Stimulated activated naive CD8-positive, alpha-beta T cell treated with anti-CD3 and anti-CD28 coated beads, Interleukin-15, amount 100 ng/mL, for 72 hours (primary cell): ENCODE measurements at regions not wholly inside any gene's neighbourhood (a gene's known extent, or its start where the extent isn't known, plus 50 kb on each side); places are given as distances from the start of the nearest gene placed in this dataset.

Experiments used
- ATAC-seq: fragments of 150-1000 bp; cut with Tn5 transposase; 2 replicates; pipeline ENCODE4 v1.10.0; 2021; ENCODE audit warnings: mild to moderate bottlenecking, moderate library complexity
- DNase-seq, 2 donors: peaks; one replicate each; pipeline ENCODE4 v3.0.0; 2021 to 2022
- H3K27ac Mint-ChIP-seq, 2 donors: one replicate each; pipeline ENCODE4 v1.8.0; 2022; ENCODE audit warnings: mild to moderate bottlenecking in 2 of 2, mixed read lengths in 2 of 2, moderate library complexity in 2 of 2
- H3K27me3 Mint-ChIP-seq: one replicate; pipeline ENCODE4 v1.8.0; 2022; ENCODE audit warnings: mixed read lengths
- H3K4me1 Mint-ChIP-seq: one replicate; pipeline ENCODE4 v1.8.0; 2022; ENCODE audit warnings: mild to moderate bottlenecking, mixed read lengths
- H3K4me3 Mint-ChIP-seq, 2 donors: one replicate each; pipeline ENCODE4 v1.8.0; 2022; ENCODE audit warnings: mild to moderate bottlenecking in 2 of 2, mixed read lengths in 2 of 2, moderate library complexity in 1 of 2
- H3K9me3 Mint-ChIP-seq, 2 donors: one replicate each; pipeline ENCODE4 v1.8.0; 2022; ENCODE audit warnings: mixed read lengths in 2 of 2

DNA sequence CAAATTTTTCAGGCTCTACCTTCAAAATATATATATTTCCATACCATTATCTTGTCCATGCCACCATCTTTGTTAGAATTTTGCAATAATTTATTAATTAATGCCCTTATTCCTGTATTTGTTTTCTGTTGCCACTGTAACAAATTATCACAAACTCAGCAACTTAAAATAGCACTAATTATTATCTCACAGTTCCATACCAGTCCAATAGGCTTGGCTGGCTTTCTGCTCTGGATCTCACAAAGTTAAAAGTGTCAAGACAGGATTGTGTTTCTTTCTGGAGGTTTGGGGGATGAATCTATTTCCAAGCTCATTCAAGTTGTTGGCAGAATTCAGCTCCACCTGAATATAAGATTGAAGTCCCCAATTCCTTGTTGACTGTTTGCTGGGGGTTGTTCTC is 58.6 kb upstream of the SLC38A4 start:
- no peaks in the 10 kb centered on the region for H3K4me1 Mint-ChIP-seq
- no peak for DNase-seq
- ATAC-seq = no peak
- H3K27ac Mint-ChIP-seq = no peak overlapping the region
- H3K9me3 Mint-ChIP-seq = peaks cover 7% of the 10 kb centered on the region in 2 donors
- H3K27me3 Mint-ChIP-seq = no peaks in the 10 kb centered on the region
- H3K4me3 Mint-ChIP-seq = no peak overlapping the region

- ATAC-seq (no peak), DNase-seq (no peak)
- no peaks in the 10 kb centered on the region for H3K4me1 Mint-ChIP-seq
- H3K27ac Mint-ChIP-seq = no peak overlapping the region
- no peaks in the 10 kb centered on the region for H3K27me3 Mint-ChIP-seq
- no peak overlapping the region for H3K4me3 Mint-ChIP-seq
- H3K9me3 Mint-ChIP-seq = no peaks in the 10 kb centered on the region
These were observed 60.8 kb upstream of the SLC38A4 start for GRCh38 chr12:46886541-46887041.

DNA sequence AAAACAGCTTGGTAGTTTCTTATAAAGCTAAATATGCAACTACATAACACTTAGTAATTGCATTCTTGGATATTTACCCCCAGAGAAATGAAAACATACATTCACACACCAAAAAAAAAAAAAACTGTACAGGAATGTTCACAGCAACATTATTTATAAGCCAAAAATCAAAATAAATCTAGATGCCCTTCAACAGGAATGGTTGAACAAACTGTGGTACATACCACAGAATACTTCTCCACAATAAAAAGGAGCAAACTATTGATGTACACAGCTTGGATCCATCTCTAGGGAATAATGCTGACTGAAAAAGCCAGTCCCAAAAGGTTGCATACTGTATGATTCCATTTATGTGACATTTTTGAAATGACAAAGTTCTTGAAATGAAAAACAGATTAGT is 62.1 kb upstream of the SLC38A4 start:
- ATAC-seq (no peak), DNase-seq (no peak)
- no peaks in the 10 kb centered on the region for H3K27me3 Mint-ChIP-seq
- H3K4me3 Mint-ChIP-seq = no peak overlapping the region
- H3K9me3 Mint-ChIP-seq = no peaks in the 10 kb centered on the region
- no peak overlapping the region for H3K27ac Mint-ChIP-seq
- H3K4me1 Mint-ChIP-seq = no peaks in the 10 kb centered on the region

DNA sequence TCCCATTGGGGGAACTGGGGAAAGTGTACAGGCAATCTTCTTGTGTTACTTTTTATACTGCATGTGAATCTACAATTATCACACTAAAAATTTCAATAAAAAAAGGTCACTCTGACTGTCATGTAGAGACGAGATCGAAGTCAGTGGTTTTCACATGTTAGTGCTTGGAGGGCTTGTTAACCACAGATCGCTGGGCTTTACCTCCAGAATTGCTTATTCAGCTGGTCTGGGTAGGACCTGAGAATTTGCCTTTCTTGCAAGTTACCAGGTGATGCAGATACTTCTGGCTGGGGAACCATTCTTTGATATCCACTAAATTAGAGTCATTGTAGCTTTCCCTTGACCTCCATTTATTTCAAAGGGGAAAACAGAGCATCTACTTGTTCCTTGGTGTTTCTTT is 62.8 kb upstream of the SLC38A4 start:
- ATAC-seq (no peak), DNase-seq (no peak)
- Mint-ChIP-seq H3K4me1 (no peaks in the 10 kb centered on the region), H3K27me3 (no peaks in the 10 kb centered on the region), H3K27ac (no peak overlapping the region), H3K4me3 (no peak overlapping the region), H3K9me3 (no peaks in the 10 kb centered on the region)

- no peak for ATAC-seq
- DNase-seq = no peak
- no peaks in the 10 kb centered on the region for H3K4me1 Mint-ChIP-seq
These were observed 65.5 kb upstream of the SLC38A4 start for GRCh38 chr12:46891306-46891705.

GRCh38 chr12:46892034-46892705 is 66.4 kb upstream of the SLC38A4 start:
- ATAC-seq = no peak
- peaks cover 4 to 5% of the 10 kb centered on the region in 2 donors for H3K9me3 Mint-ChIP-seq
- no peak overlapping the region for H3K27ac Mint-ChIP-seq
- H3K27me3 Mint-ChIP-seq = no peaks in the 10 kb centered on the region
- DNase-seq = no peak
- peaks cover 4% of the 10 kb centered on the region for H3K4me1 Mint-ChIP-seq
- no peak overlapping the region for H3K4me3 Mint-ChIP-seq

More at GRCh38 chr12:46891306-46891705, 65.5 kb upstream of the SLC38A4 start:
- H3K4me3 Mint-ChIP-seq = no peak overlapping the region
- no peaks in the 10 kb centered on the region for H3K9me3 Mint-ChIP-seq
- no peak overlapping the region for H3K27ac Mint-ChIP-seq
- H3K27me3 Mint-ChIP-seq = no peaks in the 10 kb centered on the region

- Mint-ChIP-seq H3K4me1 (peaks cover 11% of the 10 kb centered on the region), H3K27me3 (no peaks in the 10 kb centered on the region), H3K4me3 (no peak overlapping the region), H3K9me3 (peaks cover 10 to 11% of the 10 kb centered on the region in 2 donors), H3K27ac (no peak overlapping the region)
- no peak for DNase-seq
- ATAC-seq = no peak
These were observed 67.1 kb upstream of the SLC38A4 start for GRCh38 chr12:46892887-46893286.

- H3K9me3 Mint-ChIP-seq = peaks cover 12 to 13% of the 10 kb centered on the region in 2 donors
- no peak overlapping the region for H3K4me3 Mint-ChIP-seq
- ATAC-seq (no peak), DNase-seq (no peak)
- H3K27me3 Mint-ChIP-seq = no peaks in the 10 kb centered on the region
- peaks cover 17% of the 10 kb centered on the region for H3K4me1 Mint-ChIP-seq
- H3K27ac Mint-ChIP-seq = no peak overlapping the region
These were observed 67.6 kb upstream of the SLC38A4 start for GRCh38 chr12:46893434-46893833.

DNA sequence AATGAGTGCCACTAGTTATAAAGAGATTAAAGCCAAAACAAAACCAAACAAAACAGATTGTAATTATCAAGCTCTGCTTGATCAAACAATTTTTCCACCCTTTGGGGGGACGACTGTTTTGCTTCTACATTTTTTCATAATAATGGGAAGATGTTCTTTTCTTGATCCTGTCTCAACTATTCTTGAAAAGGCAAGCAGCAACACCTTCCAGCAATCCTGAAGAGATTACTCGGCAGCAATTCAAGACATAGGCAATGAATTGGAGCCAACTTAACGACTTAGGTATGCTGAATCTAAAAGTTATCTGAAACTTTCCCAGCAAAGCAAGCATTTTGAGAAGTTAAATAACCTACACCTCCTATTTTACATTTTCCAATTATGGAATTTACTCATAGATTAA is 69.9 kb upstream of the SLC38A4 start:
- Mint-ChIP-seq H3K4me3 (no peak overlapping the region), H3K27ac (no peak overlapping the region), H3K9me3 (peaks cover 12 to 13% of the 10 kb centered on the region in 2 donors), H3K27me3 (no peaks in the 10 kb centered on the region), H3K4me1 (peaks cover 28% of the 10 kb centered on the region)
- DNase-seq = no peak
- no peak for ATAC-seq

DNA sequence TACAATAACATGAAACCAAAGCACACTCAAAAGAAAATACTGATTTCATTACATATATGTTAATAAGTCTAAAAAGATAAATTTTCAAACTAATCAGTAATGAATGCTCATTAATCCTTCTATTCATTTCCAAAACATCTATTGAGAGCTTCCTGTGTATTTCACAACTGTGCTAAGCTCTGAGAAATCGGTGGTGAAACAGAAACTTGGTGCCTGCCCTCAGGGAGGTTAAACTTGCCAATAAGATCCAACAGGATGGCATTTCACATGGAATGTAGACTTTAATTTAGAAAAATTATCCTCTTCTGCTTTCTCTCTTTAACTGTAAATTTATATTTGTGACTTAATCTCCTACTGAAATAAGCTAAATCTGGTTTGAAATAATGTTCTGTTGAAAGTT is 70.9 kb upstream of the SLC38A4 start:
- no peak overlapping the region for H3K27ac Mint-ChIP-seq
- DNase-seq (no peak), ATAC-seq (no peak)
- H3K4me3 Mint-ChIP-seq = no peak overlapping the region
- H3K4me1 Mint-ChIP-seq = peaks cover 37% of the 10 kb centered on the region
- no peaks in the 10 kb centered on the region for H3K27me3 Mint-ChIP-seq
- H3K9me3 Mint-ChIP-seq = peaks cover 12 to 13% of the 10 kb centered on the region in 2 donors

DNA sequence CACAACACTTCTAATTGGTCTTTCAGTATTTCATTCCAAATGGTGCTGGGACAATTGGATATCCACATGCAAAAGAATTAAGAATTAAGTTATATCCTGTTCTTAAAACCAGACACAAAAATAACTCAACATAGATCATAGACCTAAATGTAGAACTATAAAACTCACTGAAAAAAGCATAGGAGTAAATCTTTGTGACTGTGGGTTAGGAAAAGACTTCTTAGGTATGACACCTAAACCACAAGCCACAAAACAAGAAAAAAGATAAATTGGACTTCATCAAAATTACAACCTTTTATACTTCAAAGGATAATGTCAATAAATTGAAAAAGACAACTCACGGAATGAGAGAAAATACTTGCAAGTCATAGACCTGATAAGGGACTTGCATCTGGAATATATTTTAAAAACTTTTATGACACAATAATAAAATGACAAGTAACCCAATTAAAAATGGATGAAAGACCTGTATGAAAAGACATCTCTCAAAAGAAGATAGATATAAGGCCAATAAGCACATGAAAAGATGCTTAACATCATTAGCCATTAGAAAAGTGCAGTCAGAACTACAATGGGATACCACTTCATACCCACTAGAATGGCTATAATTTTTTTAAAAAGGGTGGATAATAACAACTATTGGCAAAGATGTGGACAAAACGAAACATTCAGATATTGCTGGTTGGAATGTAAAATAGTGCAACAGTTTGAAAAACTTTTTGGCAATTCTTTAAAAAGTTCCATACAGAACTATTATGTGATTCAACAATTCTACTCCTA is 72.5 kb upstream of the SLC38A4 start:
- peaks cover 12 to 13% of the 10 kb centered on the region in 2 donors for H3K9me3 Mint-ChIP-seq
- peak overlapping the region; percentile 22 to 35 for H3K27ac Mint-ChIP-seq
- H3K4me1 Mint-ChIP-seq = peaks cover 37% of the 10 kb centered on the region
- no peak for ATAC-seq
- DNase-seq = no peak
- no peak overlapping the region for H3K4me3 Mint-ChIP-seq
- H3K27me3 Mint-ChIP-seq = no peaks in the 10 kb centered on the region

DNA sequence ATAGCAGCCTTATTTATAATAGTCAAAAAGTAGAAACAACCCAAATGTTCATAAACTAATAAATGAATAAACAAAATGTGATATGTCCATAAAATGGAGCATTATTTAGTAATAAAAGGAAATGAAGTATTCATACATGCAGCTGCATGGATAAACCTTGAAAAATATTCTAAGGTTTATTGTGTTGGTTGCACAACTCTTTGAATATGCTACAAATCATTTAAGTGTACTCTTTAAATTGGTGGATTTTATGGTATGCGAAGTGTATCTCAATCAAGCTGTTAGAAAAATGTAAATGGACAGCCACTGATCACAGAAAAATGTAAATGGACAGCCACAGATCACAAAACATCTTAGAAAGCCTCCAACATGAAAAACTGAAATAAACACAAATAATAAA is 73.2 kb upstream of the SLC38A4 start:
- DNase-seq = no peak
- H3K9me3 Mint-ChIP-seq = peaks cover 12 to 13% of the 10 kb centered on the region in 2 donors
- no peak for ATAC-seq
- H3K27me3 Mint-ChIP-seq = no peaks in the 10 kb centered on the region
- H3K27ac Mint-ChIP-seq = no peak overlapping the region
- peaks cover 37% of the 10 kb centered on the region for H3K4me1 Mint-ChIP-seq
- H3K4me3 Mint-ChIP-seq = no peak overlapping the region

DNA sequence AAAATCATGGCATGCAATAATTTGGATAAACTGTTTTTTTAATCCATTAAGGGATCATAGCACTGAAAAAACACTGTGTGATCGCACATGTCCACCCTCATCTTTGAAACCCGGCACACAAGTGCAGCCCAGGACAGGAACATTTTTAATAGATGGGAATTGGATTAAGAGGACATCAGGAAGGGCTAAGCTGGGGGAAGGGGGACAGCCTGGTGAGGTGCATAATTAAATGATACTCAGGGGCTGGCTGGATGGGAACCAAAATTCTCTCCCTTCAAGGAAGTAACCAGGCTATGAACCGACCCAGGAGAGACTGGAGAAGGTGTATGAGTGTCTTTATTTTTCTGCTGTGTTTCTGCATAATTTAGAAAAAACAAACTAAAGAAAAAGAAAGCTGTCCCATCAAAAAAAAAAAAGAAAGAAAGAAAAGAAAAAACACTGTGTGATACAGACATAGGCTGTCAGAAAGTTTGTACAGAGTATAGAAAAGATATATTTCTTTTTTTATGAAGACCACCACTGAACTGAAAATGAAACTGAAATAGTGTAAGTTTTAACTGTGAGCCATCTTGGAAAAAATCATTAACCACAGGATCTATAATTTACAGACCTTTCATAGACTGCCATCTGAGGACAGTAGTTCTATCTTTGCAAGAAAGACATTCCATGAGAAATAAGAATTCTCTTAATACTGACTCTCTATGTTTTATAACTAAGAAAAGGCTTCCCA is 75.1 kb upstream of the SLC38A4 start:
- Mint-ChIP-seq H3K4me1 (peaks cover 37% of the 10 kb centered on the region), H3K4me3 (no peak overlapping the region), H3K27me3 (peaks cover 8% of the 10 kb centered on the region), H3K27ac (no peak overlapping the region), H3K9me3 (peaks cover 12 to 13% of the 10 kb centered on the region in 2 donors)
- ATAC-seq = no peak
- DNase-seq = no peak

DNA sequence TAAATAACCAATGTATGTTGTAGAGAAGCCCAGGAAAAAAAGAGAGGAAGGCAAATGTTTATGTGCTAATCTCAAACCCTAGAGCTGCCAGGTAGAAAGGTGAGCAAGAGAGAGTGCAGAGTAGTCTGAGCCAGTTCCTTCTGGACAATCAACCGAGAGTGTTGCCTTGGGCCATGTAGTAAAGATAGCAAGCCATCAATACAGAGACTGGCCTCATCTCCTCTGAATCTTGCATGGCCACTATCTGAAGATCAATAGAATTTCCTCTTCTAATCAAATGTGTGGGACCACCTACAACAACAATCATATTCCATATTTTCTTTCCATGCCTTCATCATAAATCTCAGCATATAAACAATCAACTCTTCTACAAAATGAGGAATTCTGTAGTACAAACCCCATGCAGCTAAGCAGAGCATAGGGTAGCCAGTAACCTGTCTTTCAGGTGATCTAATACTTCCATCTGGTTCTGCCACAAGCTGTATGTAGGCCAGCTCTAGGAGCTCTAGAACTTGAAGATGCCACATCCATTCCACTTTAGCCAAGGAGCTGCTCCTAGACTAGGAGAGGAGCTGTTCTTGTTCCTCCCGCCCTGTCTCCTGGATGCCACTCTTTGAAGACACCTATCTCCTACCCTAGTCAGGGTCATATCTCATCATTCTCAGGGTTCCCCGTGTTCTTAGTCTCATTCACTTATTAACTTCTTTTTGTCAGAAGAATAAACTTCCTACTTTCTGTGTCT is 75.8 kb upstream of the SLC38A4 start:
- ATAC-seq (no peak), DNase-seq (no peak)
- H3K4me3 Mint-ChIP-seq = no peak overlapping the region
- H3K27ac Mint-ChIP-seq = peak overlapping the region in 1 of 2 donors; percentile 13
- peaks cover 8% of the 10 kb centered on the region for H3K27me3 Mint-ChIP-seq
- peaks cover 37% of the 10 kb centered on the region for H3K4me1 Mint-ChIP-seq
- peaks cover 12 to 13% of the 10 kb centered on the region in 2 donors for H3K9me3 Mint-ChIP-seq

DNA sequence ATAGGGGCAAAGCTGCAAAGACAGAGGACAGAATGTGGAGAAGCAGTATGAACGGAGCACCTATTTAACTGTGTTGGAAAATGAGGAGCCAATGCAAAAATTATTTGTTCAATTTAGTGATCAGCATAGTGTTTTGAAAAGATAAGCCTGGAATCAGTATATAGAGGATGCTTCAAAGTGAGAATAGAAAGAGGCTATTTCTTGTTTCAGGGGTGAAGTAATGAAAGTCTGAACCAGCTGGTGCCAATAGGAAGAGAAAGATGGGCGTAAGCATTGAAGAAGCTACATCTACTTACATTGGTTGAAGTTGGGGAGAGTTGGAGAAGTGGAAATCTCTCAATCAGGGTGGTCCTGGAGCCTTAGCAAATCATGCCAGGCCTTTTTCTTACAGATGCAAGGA is 77.3 kb upstream of the SLC38A4 start:
- H3K4me3 Mint-ChIP-seq = no peak overlapping the region
- peaks cover 8% of the 10 kb centered on the region for H3K27me3 Mint-ChIP-seq
- peaks cover under 1% of the 10 kb centered on the region in 2 donors for H3K9me3 Mint-ChIP-seq
- H3K4me1 Mint-ChIP-seq = peaks cover 24% of the 10 kb centered on the region
- DNase-seq (no peak), ATAC-seq (no peak)
- no peak overlapping the region for H3K27ac Mint-ChIP-seq
